NCI-H460 (cell line): ENCODE measurements at regions not wholly inside any gene's neighbourhood (a gene's known extent, or its start where the extent isn't known, plus 50 kb on each side); places are given as distances from the start of the nearest gene placed in this dataset.
"Not testable (repeated sequence)": the region's sequence is repeated elsewhere in the genome, so short reads cannot be mapped to it uniquely, and the experiment has no call there.

Source experiments
- DNase-seq: peaks from one replicate; pipeline ENCODE4 v3.0.0-alpha.2; 2016; ENCODE audit warnings: low read depth; ENCODE audit errors: extremely low read depth

DNA sequence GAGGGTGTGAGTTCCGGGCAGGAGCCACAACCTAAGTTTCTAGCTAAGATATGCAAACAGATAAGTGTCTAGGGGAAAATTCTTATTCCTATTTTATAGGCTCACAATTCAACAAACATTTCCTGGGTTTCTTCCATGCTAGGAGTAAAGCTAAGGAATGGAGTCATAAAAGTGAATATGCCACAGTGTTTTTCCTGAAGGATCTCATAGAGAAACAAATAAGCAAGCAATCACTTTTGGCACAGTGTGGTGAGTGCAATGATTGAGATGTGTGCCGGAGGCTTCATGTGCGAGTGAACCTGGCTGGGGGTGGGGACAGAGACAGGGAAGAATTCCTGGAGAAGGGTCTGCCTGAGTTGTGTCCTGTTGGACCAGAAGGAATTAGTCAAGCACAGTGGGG is 147.4 kb downstream of the TENT5C start:
- no peak for DNase-seq

- no peak for DNase-seq
Measured at GRCh38 chr1:117753652-117754051, 147.8 kb downstream of the TENT5C start.

DNA sequence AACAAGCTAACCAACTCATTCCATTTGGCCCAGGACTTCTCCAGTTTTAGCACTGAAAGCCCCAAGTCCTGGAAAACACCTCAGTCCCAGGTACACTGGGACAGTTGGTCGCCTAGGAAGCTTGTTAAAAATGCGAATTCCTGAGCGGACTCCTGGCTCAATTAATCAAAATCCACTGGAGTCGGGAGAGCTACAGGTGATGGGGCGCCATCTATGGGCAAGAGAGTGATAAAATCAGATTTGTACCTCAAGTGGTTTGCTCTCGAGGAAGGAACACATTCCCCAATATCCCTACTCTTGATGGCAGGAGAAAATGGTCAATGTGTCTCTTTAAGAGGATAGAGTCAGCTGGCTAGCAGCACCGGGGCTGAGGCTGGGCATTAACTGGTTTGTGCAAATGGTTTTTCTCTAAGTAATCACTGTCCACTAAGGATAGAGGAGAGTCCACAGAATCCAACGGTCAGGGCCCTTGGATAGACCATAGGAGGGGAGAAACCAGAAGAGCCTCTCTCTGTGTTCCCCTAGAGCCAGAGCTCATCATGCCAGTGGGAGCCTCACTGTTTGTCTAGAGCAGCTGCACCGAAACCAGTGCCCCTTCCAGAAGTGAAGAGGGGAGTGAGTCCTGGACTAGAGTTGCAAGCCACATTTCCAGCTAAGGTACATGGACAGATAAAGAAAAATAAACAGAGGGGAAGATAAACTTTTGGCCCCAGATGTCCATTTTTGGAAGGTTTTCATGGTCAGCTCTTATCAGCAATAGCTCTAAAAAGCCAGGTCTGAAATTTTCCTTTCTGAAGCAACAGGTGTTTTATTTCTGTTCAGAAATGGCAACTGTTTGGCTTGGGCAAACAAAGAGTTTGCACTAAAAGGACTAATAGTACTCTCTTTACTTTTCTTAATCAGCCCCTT is 148.5 kb downstream of the TENT5C start:
- DNase-seq = peak; percentile 53

GRCh38 chr1:117757668-117758067 is 151.8 kb downstream of the TENT5C start:
- no peak for DNase-seq

- peak; percentile 65 for DNase-seq
Measured at GRCh38 chr1:117758444-117759316, 152.8 kb downstream of the TENT5C start.

- DNase-seq = no peak
Measured at GRCh38 chr1:117759535-117759934, 153.7 kb downstream of the TENT5C start.

DNA sequence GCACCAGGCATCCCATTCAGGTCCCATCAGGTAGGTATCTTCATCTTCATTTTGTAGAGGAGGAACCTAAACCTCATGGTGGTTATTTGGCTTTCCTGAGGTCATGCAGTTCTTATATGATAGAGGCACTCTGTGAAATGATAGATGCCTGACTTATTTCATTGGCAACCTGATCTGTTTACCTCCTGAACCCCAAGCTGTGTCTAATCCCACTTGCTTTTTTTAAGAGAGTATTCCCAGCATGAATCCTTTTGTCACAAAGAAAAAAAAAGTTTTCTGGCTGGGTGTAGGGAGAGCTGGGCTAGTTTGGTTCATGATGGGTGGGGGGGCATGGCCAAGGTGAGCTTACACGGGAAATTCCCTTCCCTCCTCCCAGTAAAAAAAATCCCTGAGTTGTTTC is 154.2 kb downstream of the TENT5C start:
- no peak for DNase-seq

- no peak for DNase-seq
Measured at GRCh38 chr1:117760485-117760884, 154.6 kb downstream of the TENT5C start.

DNA sequence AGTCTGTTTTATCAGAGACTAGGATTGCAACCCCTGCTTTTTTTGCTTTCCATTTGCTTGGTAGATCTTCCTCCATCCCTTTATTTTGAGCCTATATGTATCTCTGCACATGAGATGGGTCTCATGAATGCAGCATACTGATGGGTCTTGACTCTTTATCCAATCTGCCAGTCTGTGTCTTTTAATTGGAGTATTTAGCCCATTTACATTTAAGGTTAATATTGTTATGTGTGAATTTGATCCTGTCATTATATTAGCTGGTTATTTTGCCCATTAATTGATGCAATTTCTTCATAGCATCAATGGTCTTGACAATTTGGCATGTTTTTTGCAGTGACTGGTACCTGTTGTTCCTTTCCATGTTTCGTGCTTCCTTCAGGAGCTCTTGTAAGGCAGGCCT is 161.7 kb downstream of the GDAP2 start:
- not testable (repeated sequence) for DNase-seq

DNA sequence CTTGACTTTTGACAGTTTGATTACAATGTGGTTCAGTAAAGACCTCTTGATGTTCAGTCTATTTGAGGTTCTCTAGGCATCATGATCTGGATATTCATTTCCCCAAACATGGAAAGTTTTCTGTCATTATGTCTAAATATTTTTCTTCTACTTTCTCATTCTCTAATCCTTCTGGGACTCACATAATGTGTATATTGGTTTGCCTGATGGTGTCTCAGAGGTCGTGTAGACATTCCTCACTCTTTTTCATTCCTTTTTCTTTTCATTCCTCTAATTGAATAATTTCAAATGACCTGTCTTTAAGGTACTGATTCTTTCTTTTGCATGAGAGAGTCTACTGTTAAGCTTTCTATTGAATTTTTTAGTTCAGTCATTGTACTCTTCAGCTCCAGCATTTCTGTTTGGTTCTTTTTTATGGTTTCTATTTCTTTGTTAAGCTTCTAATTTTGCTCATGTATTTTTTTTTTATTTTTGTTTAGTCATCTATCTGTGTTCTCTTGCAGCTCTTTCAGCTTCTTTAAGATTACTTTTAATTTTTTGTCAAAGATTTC is 158.4 kb downstream of the GDAP2 start:
- no peak for DNase-seq

DNA sequence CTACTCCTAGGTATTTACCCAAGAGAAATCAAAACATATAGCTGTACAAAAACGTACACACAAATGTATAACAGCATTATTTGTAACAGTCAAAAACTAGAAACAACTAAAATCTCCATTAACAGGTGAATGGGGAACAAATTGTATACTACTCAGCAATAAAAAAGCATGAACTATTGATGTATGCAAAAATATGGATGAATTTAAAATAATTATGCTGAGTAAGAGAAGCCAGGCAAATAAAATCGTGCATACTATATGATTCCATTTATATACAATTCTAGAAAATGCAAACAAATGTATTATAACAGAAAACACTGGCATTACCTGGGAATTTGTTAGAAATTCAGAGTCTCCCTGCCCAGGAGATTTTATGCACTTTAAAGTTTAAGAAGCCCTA is 150.1 kb downstream of the GDAP2 start:
- no peak for DNase-seq

- DNase-seq = no peak
Measured at GRCh38 chr1:117780687-117781475, 148.5 kb downstream of the GDAP2 start.

DNA sequence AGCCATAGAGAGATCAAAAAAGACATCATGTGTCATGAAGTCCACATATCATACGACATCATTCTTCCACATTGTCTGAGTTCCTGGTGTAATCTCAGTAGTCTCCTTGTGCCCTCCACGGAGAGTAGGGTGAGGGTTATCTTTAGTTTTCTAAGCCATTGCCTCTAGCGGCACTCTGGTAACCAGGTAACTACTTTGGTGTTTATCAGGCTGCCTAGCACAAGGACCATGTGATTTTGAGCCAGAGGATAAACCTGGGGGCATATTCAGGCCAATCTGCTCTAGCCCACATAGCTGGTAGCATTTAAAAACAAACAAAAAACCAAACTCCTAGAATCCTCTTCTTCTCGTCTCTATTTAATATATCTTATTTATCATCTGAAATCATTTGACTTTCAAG is 147.4 kb downstream of the GDAP2 start:
- no peak for DNase-seq

DNA sequence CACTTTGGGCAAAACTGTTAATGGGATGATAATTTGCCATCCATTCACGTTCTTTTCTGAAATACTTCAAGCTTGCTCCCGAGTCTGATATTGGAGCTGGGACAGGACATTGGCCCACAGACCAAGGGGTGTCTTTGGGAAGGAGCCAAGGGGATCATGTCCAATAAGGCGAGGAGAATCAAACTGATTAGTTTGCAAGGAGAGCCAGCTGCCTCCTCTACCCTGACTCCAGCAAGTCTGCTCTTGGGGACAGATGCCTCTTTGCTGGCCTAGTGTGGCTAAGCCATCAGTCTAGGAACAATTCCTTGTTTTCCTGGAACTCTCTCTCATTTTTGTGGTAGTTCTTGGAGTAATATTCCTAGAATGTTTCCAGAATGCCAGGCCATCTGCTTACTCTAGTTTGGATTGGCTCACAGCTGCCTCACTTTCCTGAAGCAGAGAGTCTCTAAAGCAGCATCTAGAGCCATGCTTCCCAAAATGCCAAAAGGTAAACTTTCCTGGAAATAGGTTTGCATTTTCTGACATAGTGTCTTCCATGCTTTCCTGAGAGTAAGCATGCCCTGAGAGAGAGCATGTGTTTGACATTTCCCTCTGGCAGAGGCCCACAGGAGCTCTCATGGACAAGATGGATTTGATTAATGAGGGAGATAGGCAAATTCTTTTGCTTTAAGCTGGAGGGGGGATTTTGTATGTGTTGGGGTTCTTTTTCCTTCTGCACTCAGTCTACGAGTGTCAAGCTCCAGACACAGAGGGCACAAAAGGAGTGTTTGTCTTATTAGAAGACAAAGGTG is 145.6 kb downstream of the GDAP2 start:
- DNase-seq = no peak

DNA sequence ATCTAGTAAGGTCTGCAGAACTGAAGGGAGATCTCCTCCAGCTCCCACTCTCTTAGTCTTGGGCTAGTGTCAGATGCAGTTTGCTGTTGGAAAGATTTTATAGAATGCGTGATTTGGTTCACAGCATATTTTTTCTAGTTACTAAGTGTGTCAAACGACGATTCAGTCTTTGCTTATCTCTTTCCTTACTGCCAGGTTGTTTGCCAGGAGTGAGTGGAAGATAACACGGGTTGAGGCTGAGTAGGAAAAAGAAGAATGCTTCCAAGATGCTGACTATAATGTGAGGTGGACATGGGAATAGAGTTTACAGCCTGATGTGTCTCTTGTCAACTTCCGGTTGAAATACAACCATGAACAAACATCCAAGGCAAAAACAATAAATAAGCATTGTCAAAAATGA is 141.4 kb downstream of the GDAP2 start:
- DNase-seq = no peak

GRCh38 chr1:117793413-117793812 is 136.0 kb downstream of the GDAP2 start:
- no peak for DNase-seq

DNA sequence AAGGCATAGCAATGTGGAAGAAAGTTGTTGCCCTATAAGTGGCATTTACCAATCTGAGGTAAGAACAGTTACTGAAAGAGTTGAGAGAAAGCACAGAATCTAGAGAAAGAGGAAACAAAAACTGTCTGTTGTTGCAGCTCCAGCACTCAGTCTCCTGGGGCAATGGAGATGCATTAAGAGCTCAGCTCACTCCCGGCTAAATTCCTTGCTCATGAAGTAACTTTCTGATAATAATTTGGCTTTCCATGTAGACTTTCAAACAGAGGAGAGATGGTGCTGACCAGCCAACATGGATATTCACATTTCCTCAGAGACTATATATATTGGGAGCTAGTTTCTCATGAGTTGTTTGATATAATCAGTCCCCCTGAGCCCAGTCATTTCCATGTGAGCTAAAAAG is 135.3 kb downstream of the GDAP2 start:
- no peak for DNase-seq

GRCh38 chr1:117795190-117795589 is 134.2 kb downstream of the GDAP2 start:
- no peak for DNase-seq

DNA sequence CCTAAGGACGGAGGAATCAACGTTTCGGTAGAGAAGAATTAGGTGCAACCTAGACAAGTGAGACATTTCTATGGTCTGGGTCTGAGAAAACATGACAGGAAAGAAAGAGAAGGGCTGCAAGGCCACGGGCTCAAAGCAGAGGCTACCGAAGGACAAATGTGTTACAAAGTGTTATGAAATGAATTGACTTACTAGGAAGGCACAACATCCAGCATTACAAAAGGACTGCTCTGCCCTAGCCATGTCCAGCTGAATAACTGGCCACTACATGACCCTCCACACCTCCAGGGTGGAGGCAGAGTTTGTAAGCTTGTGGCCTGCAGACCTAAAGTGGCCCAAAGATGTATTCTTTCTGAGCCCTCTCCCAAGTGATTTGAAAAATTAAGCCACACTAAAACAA is 133.6 kb downstream of the GDAP2 start:
- no peak for DNase-seq

- no peak for DNase-seq
Measured at GRCh38 chr1:117796226-117796625, 133.2 kb downstream of the GDAP2 start.
